Frontal cortex (tissue), 3 donors: ENCODE measurements at regions not wholly inside any gene's neighbourhood (a gene's known extent, or its start where the extent isn't known, plus 50 kb on each side); places are given as distances from the start of the nearest gene placed in this dataset.

ENCODE experiments used
- DNase-seq, 2 donors: peaks; one replicate each; pipeline ENCODE4 v3.0.0; 2012; ENCODE audit warnings: low spot score in 2 of 2
- FAIRE-seq: peaks from 2 replicates; lab custom pipeline; 2012; peaks lifted over from hg19 to GRCh38; lab: Jason Lieb, UNC
- donor health status: control.
- donor health status: control.
- donor health status: control.

- DNase-seq (no peak), FAIRE-seq (no peak)
Measured at GRCh38 chr7:124375391-124375790, 342.5 kb upstream of the TMEM229A start.

- FAIRE-seq: no peak
- DNase-seq: no peak
Measured at GRCh38 chr7:124369310-124369709, 336.4 kb upstream of the TMEM229A start.

- DNase-seq (no peak), FAIRE-seq (no peak)
Measured at GRCh38 chr7:124366118-124366517, 333.3 kb upstream of the TMEM229A start.

- no peak for DNase-seq
- no peak for FAIRE-seq
Measured at GRCh38 chr7:124364283-124364682, 331.4 kb upstream of the TMEM229A start.

- FAIRE-seq (no peak), DNase-seq (no peak)
Measured at GRCh38 chr7:124354201-124354600, 321.3 kb upstream of the TMEM229A start.

- DNase-seq (no peak), FAIRE-seq (no peak)
Measured at GRCh38 chr7:124351950-124352349, 319.1 kb upstream of the TMEM229A start.

GRCh38 chr7:124349443-124349842 lies 316.6 kb upstream of the TMEM229A start:
- no peak for FAIRE-seq
- no peak for DNase-seq

- DNase-seq: no peak
- no peak for FAIRE-seq
Measured at GRCh38 chr7:124338861-124339260, 306.0 kb upstream of the TMEM229A start.

- DNase-seq (no peak), FAIRE-seq (no peak)
Measured at GRCh38 chr7:124330731-124331407, 298.0 kb upstream of the TMEM229A start.

- FAIRE-seq (no peak), DNase-seq (no peak)
Measured at GRCh38 chr7:124328774-124329173, 295.9 kb upstream of the TMEM229A start.

- DNase-seq (no peak), FAIRE-seq (no peak)
Measured at GRCh38 chr7:124324262-124324661, 291.4 kb upstream of the TMEM229A start.

- no peak for FAIRE-seq
- DNase-seq: no peak
Measured at GRCh38 chr7:124323597-124323996, 290.7 kb upstream of the TMEM229A start.

- no peak for FAIRE-seq
- no peak for DNase-seq
Measured at GRCh38 chr7:124322561-124322960, 289.7 kb upstream of the TMEM229A start.

- no peak for FAIRE-seq
- no peak for DNase-seq
Measured at GRCh38 chr7:124318721-124319450, 286.0 kb upstream of the TMEM229A start.

- no peak for FAIRE-seq
- DNase-seq: no peak
Measured at GRCh38 chr7:124310934-124311390, 278.1 kb upstream of the TMEM229A start.

GRCh38 chr7:124308384-124308783 lies 275.5 kb upstream of the TMEM229A start:
- no peak for DNase-seq
- no peak for FAIRE-seq

GRCh38 chr7:124295289-124295688 lies 262.4 kb upstream of the TMEM229A start:
- DNase-seq: no peak
- FAIRE-seq: no peak

- no peak for FAIRE-seq
- no peak for DNase-seq
Measured at GRCh38 chr7:124284937-124285336, 252.1 kb upstream of the TMEM229A start.

GRCh38 chr7:124276005-124276622 lies 243.2 kb upstream of the TMEM229A start:
- DNase-seq: no peak
- no peak for FAIRE-seq

- FAIRE-seq (no peak), DNase-seq (no peak)
Measured at GRCh38 chr7:124275411-124275810, 242.5 kb upstream of the TMEM229A start.

GRCh38 chr7:124269774-124270173 lies 236.9 kb upstream of the TMEM229A start:
- DNase-seq (no peak), FAIRE-seq (no peak)
